ENCODE measurements at regions not wholly inside any gene's neighbourhood (a gene's known extent, or its start where the extent isn't known, plus 50 kb on each side); places are given as distances from the start of the nearest gene placed in this dataset.

DNA sequence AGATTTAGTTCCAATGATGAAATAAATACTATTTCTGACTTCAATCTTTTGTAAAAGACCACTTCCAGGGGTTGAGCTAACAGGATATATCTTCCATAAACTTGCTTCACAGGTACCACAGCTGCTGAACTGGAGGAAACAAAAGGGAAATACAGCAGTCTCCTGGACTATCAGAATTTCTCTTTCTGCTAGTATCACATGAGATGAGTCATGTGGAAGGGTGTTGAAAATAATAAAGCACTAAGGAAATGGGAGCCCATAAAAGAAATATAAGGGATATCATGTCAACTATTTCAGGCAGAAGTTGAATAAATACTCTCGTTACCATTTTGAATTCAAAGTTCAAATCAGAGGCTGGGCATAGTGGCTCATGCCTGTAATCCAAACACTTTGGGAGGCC is 250.3 kb upstream of the NFE2L3 start:
- TF ChIP-seq CTCF (IDR thresholded peaks at IDR 0.05), result no peak
- no peak for TF ChIP-seq POLR2A (IDR thresholded peaks at IDR 0.05)

Data from adrenal gland (tissue), 5 donors.